ENCODE measurements at regions not wholly inside any gene's neighbourhood (a gene's known extent, or its start where the extent isn't known, plus 50 kb on each side); places are given as distances from the start of the nearest gene placed in this dataset.

GRCh38 chr10:44267007-44267406 lies 117.9 kb downstream of the CXCL12 start:
- no peak for TF ChIP-seq CHD2 (IDR thresholded peaks at IDR 0.05; ENCODE audit: low read length)
- TF ChIP-seq FOSL1 (IDR thresholded peaks at IDR 0.05; ENCODE audit: insufficient read depth, low read depth, low read length): no peak
- no peak for TF ChIP-seq CTCF (IDR thresholded peaks at IDR 0.05; ENCODE audit: control extremely low read depth in 1 of 3, insufficient read depth in 1 of 3, low read depth in 1 of 3, low read length in 3 of 3)
- TF ChIP-seq POLR2AphosphoS5 (IDR thresholded peaks at IDR 0.05; ENCODE audit: low read depth, low read length): no peak
- no peak for TF ChIP-seq ZNF274 (IDR thresholded peaks at IDR 0.05; ENCODE audit: borderline replicate concordance, extremely low read depth, low read length)
- no peak for TF ChIP-seq NRF1 (IDR thresholded peaks at IDR 0.05; ENCODE audit: low read depth, low read length)
- TF ChIP-seq RXRA (IDR thresholded peaks at IDR 0.05; ENCODE audit: insufficient read depth, low read depth, low read length): no peak
- TF ChIP-seq MAX (IDR thresholded peaks at IDR 0.05): no peak
- TF ChIP-seq MAFK (IDR thresholded peaks at IDR 0.05; ENCODE audit: low read depth, low read length): no peak

All from H1 (cell line).